A549 (cell line): ENCODE measurements at regions not wholly inside any gene's neighbourhood (a gene's known extent, or its start where the extent isn't known, plus 50 kb on each side); places are given as distances from the start of the nearest gene placed in this dataset.
A peak's percentile ranks its signal among the peaks of the same experiment; 100 is the strongest.

Source experiments
- ATAC-seq, 2 experiments: fragments of 200-7000 bp in 1 of 2; fragments of >200 bp in 1 of 2; cut with Nextera tagmentation in 1 of 2; cut with Tn5 transposase in 1 of 2; 3 replicates each; pipeline versions ENCODE4 v1.8.0 to v1.9.1; 2018 to 2020; ENCODE audit warnings: mild to moderate bottlenecking in 1 of 2, moderate library complexity in 1 of 2
- CTCF ChIA-PET: fragments of 300-600 bp; sonication (Branson Sonifier 250); formaldehyde crosslinking; extraction: SDS; loops from one replicate; lab custom pipeline; 2021; ENCODE audit warnings: antibody characterized with exemption, inconsistent platforms; lab: Yijun Ruan, JAX
- POLR2A ChIA-PET: fragments of 350-600 bp; formaldehyde crosslinking; extraction: SDS; loops from one replicate; lab custom pipeline; 2021; ENCODE audit warnings: antibody characterized with exemption, inconsistent platforms; lab: Yijun Ruan, JAX
- DNase-seq, 2 experiments: peaks; one replicate each; pipeline versions ENCODE4 v3.0.0 to v3.0.0-alpha.2; 2011 to 2016; ENCODE audit warnings: low read depth in 1 of 2, low spot score in 1 of 2
- FAIRE-seq: peaks from 2 replicates; lab custom pipeline; 2011; peaks lifted over from hg19 to GRCh38; lab: Jason Lieb, UNC
- H3K27ac ChIP-seq, 2 experiments: fragments of >200 bp; sonication (Bioruptor Twin); formaldehyde crosslinking; 3 replicates each; pipeline ENCODE4 v1.5.1; 2016 to 2017
- H3K4me1 ChIP-seq: fragments of >200 bp; sonication (Bioruptor Twin); formaldehyde crosslinking; 3 replicates; pipeline ENCODE4 v1.6.1; 2016
- H3K4me2 ChIP-seq: fragments of >200 bp; sonication (Bioruptor Twin); formaldehyde crosslinking; 3 replicates; pipeline ENCODE4 v1.6.1; 2016
- H3K4me3 ChIP-seq: fragments of >200 bp; sonication (Bioruptor Twin); formaldehyde crosslinking; 3 replicates; pipeline ENCODE4 v1.5.1; 2016
- H3K9me3 ChIP-seq: fragments of >200 bp; sonication (Bioruptor Twin); formaldehyde crosslinking; 3 replicates; pipeline ENCODE4 v1.6.1; 2016
- ATOH8 ChIP-seq: fragments of 250-450 bp; sonication (Bioruptor Pico); IDR thresholded peaks from 2 replicates; pipeline ENCODE4 v1.5.0; 2020; ENCODE audit warnings: low read depth, mild to moderate bottlenecking, moderate library complexity
- BHLHE40 ChIP-seq: IDR thresholded peaks from 2 replicates; pipeline ENCODE4 v1.6.1; 2012; ENCODE audit warnings: low read depth, low read length, inconsistent platforms
- CBX8 ChIP-seq: fragments of 200-600 bp; sonication (generic); IDR thresholded peaks from 2 replicates; pipeline ENCODE4 v1.6.1; 2016
- CEBPB ChIP-seq, 2 experiments: fragments of >200 bp in 1 of 2; sonication (Bioruptor Twin) in 1 of 2; formaldehyde crosslinking in 1 of 2; IDR thresholded peaks; 2 replicates each; pipeline ENCODE4 v1.6.1; 2012 to 2016
- CHD2 ChIP-seq: fragments of 150-350 bp; IDR thresholded peaks from 2 replicates; pipeline ENCODE4 v1.6.1; 2014; ENCODE audit warnings: low read length; ENCODE audit not compliant: partially characterized antibody
- EP300 ChIP-seq, 2 experiments: fragments of >200 bp; sonication (Bioruptor Twin); formaldehyde crosslinking; IDR thresholded peaks; 2 replicates in 1 of 2; 3 replicates in 1 of 2; pipeline ENCODE4 v1.6.1; 2016 to 2017
- FOSL2 ChIP-seq, 2 experiments: fragments of 450-650 bp in 1 of 2; fragments of >200 bp in 1 of 2; sonication (Bioruptor Twin) in 1 of 2; formaldehyde crosslinking; IDR thresholded peaks; 2 replicates each; pipeline versions ENCODE4 v1.5.0 to v1.6.1; 2016 to 2020; ENCODE audit warnings: mild to moderate bottlenecking in 1 of 2, moderate library complexity in 1 of 2
- HEYL ChIP-seq: fragments of 250-450 bp; sonication (Bioruptor Pico); IDR thresholded peaks from 2 replicates; pipeline ENCODE4 v1.8.0; 2021; ENCODE audit warnings: mild to moderate bottlenecking, moderate library complexity
- HOXA7 ChIP-seq: fragments of 250-450 bp; sonication (Bioruptor Pico); IDR thresholded peaks from 2 replicates; pipeline ENCODE4 v1.5.0; 2020; ENCODE audit warnings: mild to moderate bottlenecking, moderate library complexity
- HOXB13 ChIP-seq: fragments of 250-450 bp; sonication (Bioruptor Pico); IDR thresholded peaks from 2 replicates; pipeline ENCODE4 v1.5.0; 2020; ENCODE audit warnings: low read depth, mild to moderate bottlenecking, moderate library complexity
- HOXB5 ChIP-seq: fragments of 250-450 bp; sonication (Bioruptor Pico); IDR thresholded peaks from 2 replicates; pipeline ENCODE4 v1.5.0; 2020; ENCODE audit warnings: mild to moderate bottlenecking, moderate library complexity
- JUNB ChIP-seq: fragments of >200 bp; sonication (Bioruptor Twin); formaldehyde crosslinking; IDR thresholded peaks from 2 replicates; pipeline ENCODE4 v1.6.1; 2016
- KDM5A ChIP-seq: fragments of 200-600 bp; sonication (generic); IDR thresholded peaks from 2 replicates; pipeline ENCODE4 v1.6.1; 2016; ENCODE audit warnings: antibody characterized with exemption, mild to moderate bottlenecking
- MAFK ChIP-seq: fragments of 450-650 bp; IDR thresholded peaks from 2 replicates; pipeline ENCODE4 v1.6.1; 2014; ENCODE audit not compliant: partially characterized antibody
- MAZ ChIP-seq: fragments of 150-350 bp; IDR thresholded peaks from 2 replicates; pipeline ENCODE4 v1.6.1; 2014; ENCODE audit warnings: antibody characterized with exemption, low read depth, low read length, borderline replicate concordance
- NFE2L2 ChIP-seq: fragments of 150-350 bp; conservative IDR thresholded peaks from 2 replicates; pipeline ENCODE4 v1.6.1; 2014; ENCODE audit warnings: low read length
- NPAS2 ChIP-seq: fragments of 250-450 bp; sonication (Bioruptor Pico); IDR thresholded peaks from 2 replicates; pipeline ENCODE4 v1.8.0; 2022; ENCODE audit warnings: mild to moderate bottlenecking, moderate library complexity, borderline replicate concordance
- POLR2AphosphoS2 ChIP-seq: conservative IDR thresholded peaks from 2 replicates; pipeline ENCODE4 v1.6.1; 2012; ENCODE audit warnings: low read length, improper control_type of control experiment, inconsistent platforms
- RARB ChIP-seq: fragments of 250-450 bp; sonication (Bioruptor Pico); IDR thresholded peaks from 2 replicates; pipeline ENCODE4 v1.8.0; 2021; ENCODE audit warnings: mild to moderate bottlenecking, moderate library complexity
- REST ChIP-seq: fragments of 200-600 bp; sonication (generic); IDR thresholded peaks from 2 replicates; pipeline ENCODE4 v1.6.1; 2016; ENCODE audit warnings: antibody characterized with exemption, mild to moderate bottlenecking, moderate library complexity
- RFX5 ChIP-seq: fragments of 450-650 bp; IDR thresholded peaks from 2 replicates; pipeline ENCODE4 v1.7.1; 2014; ENCODE audit warnings: antibody characterized with exemption, mild to moderate bottlenecking, moderate library complexity
- ZNF302 ChIP-seq: fragments of 250-450 bp; sonication (Bioruptor Pico); IDR thresholded peaks from 2 replicates; pipeline ENCODE4 v1.9.0; 2021; ENCODE audit warnings: inconsistent platforms, mild to moderate bottlenecking, moderate library complexity
- WGBS: methylation state at CpG from one replicate; pipeline ENCODE4 v1.1.6; 2017; ENCODE audit errors: missing lambda C conversion rate; 5-methylcytosine and 5-hydroxymethylcytosine counted together
- TF ChIP-seq, protein P1 (sequence below): fragments of >200 bp; sonication (Bioruptor Twin); formaldehyde crosslinking; IDR thresholded peaks from 3 replicates; pipeline ENCODE4 v1.5.1; 2016
- TF ChIP-seq, protein P2 (sequence below): IDR thresholded peaks from 2 replicates; pipeline ENCODE4 v1.6.1; 2012
- TF ChIP-seq, protein P3 (sequence below): fragments of 150-350 bp; IDR thresholded peaks from 2 replicates; pipeline ENCODE4 v1.6.1; 2014; ENCODE audit warnings: low read depth, mild to moderate bottlenecking, low read length

DNA sequence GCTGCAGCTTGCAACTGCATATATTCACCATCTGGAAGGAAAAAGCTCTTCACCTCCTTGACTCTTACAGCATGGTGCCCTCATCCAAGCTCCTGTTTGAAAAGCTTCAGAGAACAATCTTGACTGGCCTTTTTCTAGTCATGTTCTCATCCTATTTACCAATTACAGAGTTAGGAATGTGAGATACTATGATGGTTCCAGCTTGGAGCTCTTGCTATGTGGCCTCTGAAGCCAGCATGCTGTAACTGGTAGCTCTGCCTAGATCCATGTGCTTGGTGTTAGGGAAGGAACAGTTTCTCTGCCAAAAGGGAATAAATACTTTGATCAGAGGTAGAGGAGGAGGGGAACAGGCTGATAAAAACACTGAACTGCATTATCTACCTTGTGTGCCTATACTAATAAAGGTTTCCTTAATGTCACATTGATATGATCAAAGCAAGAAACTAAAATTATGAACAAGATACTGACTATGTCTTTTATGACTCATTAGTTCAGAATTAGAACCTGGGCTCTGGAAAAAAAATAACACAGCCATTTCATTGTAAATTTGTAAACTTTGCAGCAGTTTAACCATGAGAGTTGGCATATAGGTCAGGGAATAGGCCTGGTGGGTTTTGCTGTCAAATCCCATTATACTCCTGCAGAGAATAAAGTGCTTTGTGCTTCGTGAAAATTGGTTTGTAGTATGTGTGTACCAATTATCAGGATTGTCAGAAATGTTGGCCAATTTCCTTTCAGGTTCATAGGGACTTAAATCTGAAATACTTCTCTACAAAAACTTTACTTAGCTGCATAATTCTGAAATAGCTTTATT lies 92.7 kb downstream of the LEPR start:
- no peak for DNase-seq
- CTCF ChIA-PET, result no interaction called here
- H3K9me3 ChIP-seq, result no peaks in the 10 kb centered on the region

DNA sequence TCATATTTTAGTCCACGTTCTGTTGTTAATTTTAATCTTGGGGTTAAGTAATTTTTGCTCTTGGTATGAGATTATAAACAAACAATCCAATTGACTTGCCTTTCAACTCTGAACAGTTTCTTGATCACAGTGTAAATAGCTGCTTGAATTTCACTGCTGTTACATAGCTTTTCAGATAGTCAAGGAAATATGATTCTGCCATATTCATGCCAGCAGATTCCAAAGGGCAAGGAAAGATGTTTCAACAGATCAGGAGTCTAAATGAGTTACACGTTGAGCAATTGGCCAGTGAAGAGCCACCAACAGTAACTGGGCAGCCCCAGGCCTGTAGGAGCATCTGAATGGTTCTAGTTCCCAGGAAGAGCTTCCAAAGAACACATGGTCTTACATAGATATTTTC lies 93.6 kb downstream of the LEPR start:
- Histone ChIP-seq H3K4me1 (no peaks in the 10 kb centered on the region), H3K4me2 (no peak overlapping the region), H3K9me3 (no peaks in the 10 kb centered on the region), H3K4me3 (no peak overlapping the region), H3K27ac (no peak overlapping the region)
- ChIA-PET CTCF (no interaction called here), POLR2A (no interaction called here)
- TF ChIP-seq CEBPB (IDR thresholded peaks at IDR 0.05), result peak in 1 of 2 experiments; percentile 27; a peak in 1 of 4 replicates
- no peak for TF ChIP-seq NFE2L2
- TF ChIP-seq JUNB, result no peak
- TF ChIP-seq HOXB13 (CRISPR knock-in tag), result no peak
- FAIRE-seq, result no peak
- ATAC-seq, result no peak
- WGBS, result 20% methylated on average over 2 of the region's 2 CpGs
- DNase-seq, result peak in 1 of 2 experiments; percentile 3

More for the DNA sequence above, 92.7 kb downstream of the LEPR start:
- Histone ChIP-seq H3K27ac (no peak overlapping the region), H3K4me3 (no peak overlapping the region), H3K4me2 (no peak overlapping the region), H3K4me1 (no peaks in the 10 kb centered on the region)
- FAIRE-seq (no peak), ATAC-seq (no peak)
- POLR2A ChIA-PET, result no interaction called here
- TF ChIP-seq CHD2 (no peak), REST (no peak), HOXB13 (CRISPR knock-in tag) (no peak), ZNF302 (CRISPR knock-in tag) (no peak), EP300 (IDR thresholded peaks at IDR 0.05) (no peak), KDM5A (no peak), MAFK (no peak), MAZ (no peak), NPAS2 (CRISPR knock-in tag) (no peak), POLR2AphosphoS2 (no peak), HEYL (CRISPR knock-in tag) (no peak), HOXB5 (CRISPR knock-in tag) (no peak), CBX8 (no peak)
- TF ChIP-seq, protein P1, sequence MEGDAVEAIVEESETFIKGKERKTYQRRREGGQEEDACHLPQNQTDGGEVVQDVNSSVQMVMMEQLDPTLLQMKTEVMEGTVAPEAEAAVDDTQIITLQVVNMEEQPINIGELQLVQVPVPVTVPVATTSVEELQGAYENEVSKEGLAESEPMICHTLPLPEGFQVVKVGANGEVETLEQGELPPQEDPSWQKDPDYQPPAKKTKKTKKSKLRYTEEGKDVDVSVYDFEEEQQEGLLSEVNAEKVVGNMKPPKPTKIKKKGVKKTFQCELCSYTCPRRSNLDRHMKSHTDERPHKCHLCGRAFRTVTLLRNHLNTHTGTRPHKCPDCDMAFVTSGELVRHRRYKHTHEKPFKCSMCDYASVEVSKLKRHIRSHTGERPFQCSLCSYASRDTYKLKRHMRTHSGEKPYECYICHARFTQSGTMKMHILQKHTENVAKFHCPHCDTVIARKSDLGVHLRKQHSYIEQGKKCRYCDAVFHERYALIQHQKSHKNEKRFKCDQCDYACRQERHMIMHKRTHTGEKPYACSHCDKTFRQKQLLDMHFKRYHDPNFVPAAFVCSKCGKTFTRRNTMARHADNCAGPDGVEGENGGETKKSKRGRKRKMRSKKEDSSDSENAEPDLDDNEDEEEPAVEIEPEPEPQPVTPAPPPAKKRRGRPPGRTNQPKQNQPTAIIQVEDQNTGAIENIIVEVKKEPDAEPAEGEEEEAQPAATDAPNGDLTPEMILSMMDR, result no peak
- 19% methylated on average over 1 of the region's 1 CpG for WGBS

DNA sequence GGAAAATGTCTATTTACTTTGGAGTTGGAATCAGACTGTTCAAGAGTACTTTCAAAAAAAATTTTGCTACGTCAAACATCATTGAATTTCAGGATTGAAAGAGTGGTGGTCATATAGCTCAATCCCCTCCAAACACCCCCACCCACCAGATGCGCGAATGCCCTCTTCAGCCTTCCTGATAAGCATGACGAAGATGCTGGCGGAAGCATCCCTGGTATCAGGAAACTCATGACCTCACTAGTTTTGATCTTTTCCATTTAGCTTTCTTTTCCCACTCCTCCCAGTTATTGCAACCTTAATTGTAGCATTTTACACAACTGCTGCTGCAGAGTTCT lies 104.4 kb downstream of the LEPR start:
- Histone ChIP-seq H3K4me3 (peak overlapping the region; percentile 54), H3K4me2 (peak overlapping the region; percentile 95), H3K9me3 (no peaks in the 10 kb centered on the region), H3K4me1 (no peaks in the 10 kb centered on the region), H3K27ac (peak overlapping the region in 1 of 2 experiments; percentile 72; a peak in 1 of 6 replicates)
- 90% methylated on average over 5 of the region's 5 CpGs for WGBS
- FAIRE-seq, result no peak
- ATAC-seq, result no peak
- no peak for DNase-seq
- CTCF ChIA-PET, result no interaction called here
- POLR2A ChIA-PET, result no interaction called here
- no peak for TF ChIP-seq RFX5
- no peak for TF ChIP-seq ATOH8
- no peak for TF ChIP-seq FOSL2 (IDR thresholded peaks at IDR 0.05)
- TF ChIP-seq FOSL2 (CRISPR knock-in tag; IDR thresholded peaks at IDR 0.05), result no peak
- no peak for TF ChIP-seq MAFK
- no peak for TF ChIP-seq RARB (CRISPR knock-in tag)
- TF ChIP-seq, protein P2, sequence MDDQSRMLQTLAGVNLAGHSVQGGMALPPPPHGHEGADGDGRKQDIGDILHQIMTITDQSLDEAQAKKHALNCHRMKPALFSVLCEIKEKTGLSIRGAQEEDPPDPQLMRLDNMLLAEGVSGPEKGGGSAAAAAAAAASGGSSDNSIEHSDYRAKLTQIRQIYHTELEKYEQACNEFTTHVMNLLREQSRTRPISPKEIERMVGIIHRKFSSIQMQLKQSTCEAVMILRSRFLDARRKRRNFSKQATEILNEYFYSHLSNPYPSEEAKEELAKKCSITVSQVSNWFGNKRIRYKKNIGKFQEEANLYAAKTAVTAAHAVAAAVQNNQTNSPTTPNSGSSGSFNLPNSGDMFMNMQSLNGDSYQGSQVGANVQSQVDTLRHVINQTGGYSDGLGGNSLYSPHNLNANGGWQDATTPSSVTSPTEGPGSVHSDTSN, result no peak
- TF ChIP-seq BHLHE40, result no peak
- TF ChIP-seq, protein P3, sequence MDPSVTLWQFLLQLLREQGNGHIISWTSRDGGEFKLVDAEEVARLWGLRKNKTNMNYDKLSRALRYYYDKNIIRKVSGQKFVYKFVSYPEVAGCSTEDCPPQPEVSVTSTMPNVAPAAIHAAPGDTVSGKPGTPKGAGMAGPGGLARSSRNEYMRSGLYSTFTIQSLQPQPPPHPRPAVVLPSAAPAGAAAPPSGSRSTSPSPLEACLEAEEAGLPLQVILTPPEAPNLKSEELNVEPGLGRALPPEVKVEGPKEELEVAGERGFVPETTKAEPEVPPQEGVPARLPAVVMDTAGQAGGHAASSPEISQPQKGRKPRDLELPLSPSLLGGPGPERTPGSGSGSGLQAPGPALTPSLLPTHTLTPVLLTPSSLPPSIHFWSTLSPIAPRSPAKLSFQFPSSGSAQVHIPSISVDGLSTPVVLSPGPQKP, result no peak
- TF ChIP-seq NFE2L2, result no peak
- TF ChIP-seq HOXA7 (CRISPR knock-in tag), result no peak
